ENCODE measurements at regions not wholly inside any gene's neighbourhood (a gene's known extent, or its start where the extent isn't known, plus 50 kb on each side); places are given as distances from the start of the nearest gene placed in this dataset.
A peak's percentile ranks its signal among the peaks of the same experiment; 100 is the strongest.

DNA sequence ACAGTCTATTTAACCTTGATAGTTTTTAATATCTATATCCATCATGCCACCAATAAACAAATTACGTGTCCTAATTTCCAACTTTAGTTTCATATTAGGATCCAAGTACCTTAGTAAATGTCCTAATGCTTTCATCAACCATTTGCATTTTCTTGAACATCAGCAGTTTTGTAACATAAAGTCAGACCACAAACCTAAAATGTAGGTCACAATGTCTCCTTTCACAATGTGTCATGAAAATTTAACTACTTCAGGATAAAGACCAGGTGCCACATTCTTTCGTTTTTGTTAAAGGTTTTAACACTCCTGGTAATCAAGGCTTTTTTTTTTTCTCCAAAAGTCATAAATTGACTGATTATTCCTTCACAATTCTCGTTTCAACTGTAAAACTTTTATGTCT lies 310.7 kb upstream of the PMFBP1 start:
- H3K9me3 Mint-ChIP-seq (ENCODE audit: unreplicated experiment) = no peaks in the 10 kb centered on the region
- H3K27me3 Mint-ChIP-seq (ENCODE audit: unreplicated experiment) = peaks cover 2% of the 10 kb centered on the region
- H3K27ac Mint-ChIP-seq (ENCODE audit: unreplicated experiment) = no peak overlapping the region
- no peak for TF ChIP-seq CTCF (IDR thresholded peaks at IDR 0.05; ENCODE audit: unreplicated experiment)
- peaks cover 7% of the 10 kb centered on the region for H3K4me1 Mint-ChIP-seq (ENCODE audit: unreplicated experiment)
- no peak overlapping the region for H3K4me3 Mint-ChIP-seq (ENCODE audit: unreplicated experiment)
- DNase-seq (ENCODE audit: low spot score) = no peak
- H3K36me3 Mint-ChIP-seq (ENCODE audit: low read depth, unreplicated experiment) = no peaks in the 10 kb centered on the region

DNA sequence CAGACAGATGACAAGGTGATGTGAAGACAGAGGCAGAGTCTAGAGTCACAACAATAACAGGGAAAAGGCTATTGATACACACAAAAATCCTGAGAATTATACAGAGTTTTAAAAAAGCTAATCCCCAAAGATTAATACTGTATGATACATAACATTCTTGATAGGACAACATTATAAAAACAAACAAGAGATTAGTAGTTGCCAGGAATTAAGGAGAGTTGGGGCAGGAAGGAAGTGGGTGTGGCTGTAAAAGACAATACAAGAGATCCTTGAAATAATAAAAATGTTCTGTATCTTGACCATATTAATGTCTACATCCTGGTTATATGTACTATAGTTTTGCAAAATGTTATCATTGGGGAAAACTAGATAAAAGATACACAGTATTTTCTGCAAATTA lies 309.5 kb upstream of the PMFBP1 start:
- H3K27ac Mint-ChIP-seq (ENCODE audit: unreplicated experiment) = peak overlapping the region; percentile 5
- H3K4me3 Mint-ChIP-seq (ENCODE audit: unreplicated experiment) = no peak overlapping the region
- no peaks in the 10 kb centered on the region for H3K9me3 Mint-ChIP-seq (ENCODE audit: unreplicated experiment)
- peaks cover 7% of the 10 kb centered on the region for H3K4me1 Mint-ChIP-seq (ENCODE audit: unreplicated experiment)
- no peak for TF ChIP-seq CTCF (IDR thresholded peaks at IDR 0.05; ENCODE audit: unreplicated experiment)
- no peaks in the 10 kb centered on the region for H3K36me3 Mint-ChIP-seq (ENCODE audit: low read depth, unreplicated experiment)
- no peak for DNase-seq (ENCODE audit: low spot score)
- H3K27me3 Mint-ChIP-seq (ENCODE audit: unreplicated experiment) = peaks cover 2% of the 10 kb centered on the region

DNA sequence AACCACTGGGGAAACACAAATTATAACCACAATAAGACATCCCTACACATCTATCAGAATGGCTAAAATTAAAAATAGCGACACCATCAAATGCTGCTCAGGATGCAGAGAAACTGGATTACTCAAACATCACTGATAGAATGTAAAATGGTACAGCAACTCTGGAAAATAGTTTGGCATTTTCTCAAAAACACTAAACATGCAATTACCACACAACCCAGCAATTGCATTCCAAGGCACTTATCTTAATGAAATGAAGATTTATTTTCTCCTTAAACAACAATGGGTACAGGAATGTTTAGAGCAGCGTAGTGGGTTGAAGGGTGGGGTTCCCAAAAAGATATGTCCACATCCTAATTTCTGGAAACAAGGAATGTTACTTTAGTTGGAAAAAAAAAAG lies 309.0 kb upstream of the PMFBP1 start:
- DNase-seq (ENCODE audit: low spot score) = no peak

GRCh38 chr16:72475688-72476087 lies 303.7 kb upstream of the PMFBP1 start:
- H3K4me3 Mint-ChIP-seq (ENCODE audit: unreplicated experiment) = no peak overlapping the region
- TF ChIP-seq CTCF (IDR thresholded peaks at IDR 0.05; ENCODE audit: unreplicated experiment) = no peak
- peaks cover 7% of the 10 kb centered on the region for H3K4me1 Mint-ChIP-seq (ENCODE audit: unreplicated experiment)
- DNase-seq (ENCODE audit: low spot score) = no peak
- H3K9me3 Mint-ChIP-seq (ENCODE audit: unreplicated experiment) = no peaks in the 10 kb centered on the region
- no peaks in the 10 kb centered on the region for H3K36me3 Mint-ChIP-seq (ENCODE audit: low read depth, unreplicated experiment)
- no peak overlapping the region for H3K27ac Mint-ChIP-seq (ENCODE audit: unreplicated experiment)
- no peaks in the 10 kb centered on the region for H3K27me3 Mint-ChIP-seq (ENCODE audit: unreplicated experiment)

More for the DNA sequence above, 309.0 kb upstream of the PMFBP1 start:
- Mint-ChIP-seq H3K4me3 (ENCODE audit: unreplicated experiment) (no peak overlapping the region), H3K27me3 (ENCODE audit: unreplicated experiment) (peaks cover 2% of the 10 kb centered on the region), H3K36me3 (ENCODE audit: low read depth, unreplicated experiment) (no peaks in the 10 kb centered on the region), H3K27ac (ENCODE audit: unreplicated experiment) (no peak overlapping the region), H3K4me1 (ENCODE audit: unreplicated experiment) (peaks cover 7% of the 10 kb centered on the region), H3K9me3 (ENCODE audit: unreplicated experiment) (no peaks in the 10 kb centered on the region)
- no peak for TF ChIP-seq CTCF (IDR thresholded peaks at IDR 0.05; ENCODE audit: unreplicated experiment)

GRCh38 chr16:72474501-72475123 lies 302.7 kb upstream of the PMFBP1 start:
- H3K9me3 Mint-ChIP-seq (ENCODE audit: unreplicated experiment) = no peaks in the 10 kb centered on the region
- peaks cover 11% of the 10 kb centered on the region for H3K4me1 Mint-ChIP-seq (ENCODE audit: unreplicated experiment)
- H3K4me3 Mint-ChIP-seq (ENCODE audit: unreplicated experiment) = no peak overlapping the region
- H3K27me3 Mint-ChIP-seq (ENCODE audit: unreplicated experiment) = no peaks in the 10 kb centered on the region
- no peak for TF ChIP-seq CTCF (IDR thresholded peaks at IDR 0.05; ENCODE audit: unreplicated experiment)
- no peak for DNase-seq (ENCODE audit: low spot score)
- H3K36me3 Mint-ChIP-seq (ENCODE audit: low read depth, unreplicated experiment) = no peaks in the 10 kb centered on the region
- H3K27ac Mint-ChIP-seq (ENCODE audit: unreplicated experiment) = no peak overlapping the region

Measured in endothelial cell (in vitro differentiated cells).